HG03342 (cell line): ENCODE measurements at regions not wholly inside any gene's neighbourhood (a gene's known extent, or its start where the extent isn't known, plus 50 kb on each side); places are given as distances from the start of the nearest gene placed in this dataset.
"Not testable (repeated sequence)": the region's sequence is repeated elsewhere in the genome, so short reads cannot be mapped to it uniquely, and the experiment has no call there.

Experiments
- ATAC-seq: cut with Tn5 transposase; IDR thresholded peaks from one replicate; pipeline ENCODE4 v1.9.1; 2021; ENCODE audit warnings: mild to moderate bottlenecking, moderate library complexity; ENCODE audit not compliant: unreplicated experiment

GRCh38 chr20:63145156-63145555 is 70.8 kb downstream of the YTHDF1 start:
- no peak for ATAC-seq

- no peak for ATAC-seq
Observed at GRCh38 chr20:63142933-63143332, 73.0 kb downstream of the YTHDF1 start.

DNA sequence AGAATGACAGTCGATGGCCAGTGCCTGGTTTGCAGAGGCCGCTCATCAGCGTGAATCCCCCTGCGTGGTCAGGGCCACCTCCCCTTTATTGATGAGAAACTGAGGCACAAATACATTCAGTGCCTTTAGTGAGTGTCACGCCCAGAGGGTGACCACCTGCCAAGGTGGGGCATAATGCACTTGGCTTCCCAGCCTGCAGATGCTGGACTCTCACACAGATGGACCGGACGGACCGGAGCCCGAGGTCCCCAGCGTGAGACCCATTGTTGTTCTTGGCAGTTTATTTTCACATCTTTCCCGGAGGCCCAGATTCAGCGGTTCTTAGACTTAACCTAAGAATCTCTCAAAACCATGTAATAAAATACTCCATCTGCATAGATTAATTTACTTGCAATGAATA is 74.4 kb downstream of the YTHDF1 start:
- no peak for ATAC-seq

DNA sequence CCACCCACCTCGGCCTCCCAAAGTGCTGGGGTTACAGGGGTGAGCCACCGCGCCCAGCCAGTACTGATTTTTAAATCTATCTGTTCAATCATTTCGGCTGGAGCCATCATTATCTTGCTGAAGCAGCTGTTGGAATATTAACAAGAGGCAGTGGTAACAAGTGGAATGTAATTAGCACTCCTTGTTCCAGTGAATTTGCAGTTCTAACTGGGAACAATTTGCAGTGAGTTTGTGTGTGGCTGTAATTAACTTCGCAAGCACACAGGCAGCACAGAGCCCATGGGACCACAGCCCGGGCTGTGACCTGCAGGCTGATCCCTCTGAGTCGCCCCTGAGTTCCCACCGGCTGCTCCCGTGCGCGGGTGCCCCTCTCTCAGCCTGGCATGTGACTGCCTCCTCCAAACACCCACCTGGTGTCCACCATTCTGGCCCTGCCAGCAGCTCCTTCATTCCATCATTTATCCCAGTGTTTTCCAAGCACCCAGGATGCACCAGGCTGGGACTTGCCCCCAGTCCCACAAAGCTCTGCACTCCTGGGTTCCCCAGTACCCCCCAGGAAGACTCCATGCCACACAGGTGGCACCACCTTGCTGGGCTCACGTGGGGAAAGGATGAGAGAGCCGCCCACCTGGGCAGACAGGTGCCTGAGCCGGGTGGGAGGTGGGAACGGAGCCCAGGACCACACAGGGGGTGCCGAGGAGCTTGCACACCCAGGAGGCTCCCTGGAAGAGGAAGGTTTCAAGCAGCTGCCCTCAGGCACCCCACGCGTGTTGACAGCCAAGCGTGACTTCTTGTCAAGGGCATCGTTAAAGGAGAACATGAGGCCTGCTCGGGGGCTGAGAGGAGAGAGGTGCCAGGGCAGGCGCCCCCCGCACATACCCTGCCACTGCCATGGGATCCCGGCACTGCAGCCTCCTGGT is 75.2 kb downstream of the YTHDF1 start:
- ATAC-seq = no peak

- ATAC-seq = no peak
Observed at GRCh38 chr20:63139837-63140236, 76.1 kb downstream of the YTHDF1 start.

DNA sequence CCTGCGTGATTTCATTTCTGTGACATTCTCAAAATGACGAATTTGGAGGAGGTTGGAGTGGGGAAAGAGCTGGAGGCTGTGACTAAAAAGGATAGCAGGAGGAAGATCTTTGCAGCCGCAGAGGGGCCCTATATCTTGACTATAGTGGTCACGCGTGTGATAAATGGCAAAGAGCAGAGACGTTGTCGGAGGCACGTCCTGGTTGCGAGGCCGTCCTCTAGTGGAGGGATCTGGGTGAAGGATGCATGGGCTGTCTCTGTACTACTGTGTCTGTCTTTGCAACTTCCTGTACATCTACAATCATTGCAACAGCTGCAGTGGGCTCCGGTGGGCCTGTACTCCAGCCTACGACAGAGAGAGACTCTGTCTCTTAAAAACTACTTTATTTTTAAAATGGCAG is 76.6 kb downstream of the YTHDF1 start:
- no peak for ATAC-seq

GRCh38 chr20:63138855-63139341 is 77.0 kb downstream of the YTHDF1 start:
- no peak for ATAC-seq

DNA sequence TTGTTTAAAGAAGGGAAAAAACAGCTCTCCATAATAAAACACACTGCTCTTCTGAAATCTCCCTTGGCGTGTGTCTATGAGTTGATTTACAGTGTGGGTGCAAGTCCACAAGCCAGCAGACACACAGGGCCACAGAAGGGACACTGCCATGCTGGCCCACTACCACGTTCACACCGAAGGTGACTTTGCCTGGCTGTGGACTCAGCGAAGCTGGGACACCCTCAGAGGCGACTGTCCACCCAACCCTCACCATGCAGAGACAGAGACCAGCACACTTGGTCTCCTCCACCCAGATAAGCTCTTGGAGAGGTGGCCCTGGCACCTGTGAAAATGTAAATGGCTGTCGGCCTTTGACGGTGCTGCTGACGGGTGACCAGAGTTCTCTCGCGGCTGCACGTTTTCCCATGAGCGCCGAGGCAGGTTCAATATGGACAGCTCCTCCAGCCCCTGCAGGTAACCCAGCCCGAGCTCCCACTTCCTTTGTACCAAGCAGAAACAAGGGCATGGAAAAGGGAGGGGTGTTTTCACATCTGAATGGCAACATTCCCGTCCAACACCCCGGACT is 78.0 kb downstream of the YTHDF1 start:
- ATAC-seq = no peak

DNA sequence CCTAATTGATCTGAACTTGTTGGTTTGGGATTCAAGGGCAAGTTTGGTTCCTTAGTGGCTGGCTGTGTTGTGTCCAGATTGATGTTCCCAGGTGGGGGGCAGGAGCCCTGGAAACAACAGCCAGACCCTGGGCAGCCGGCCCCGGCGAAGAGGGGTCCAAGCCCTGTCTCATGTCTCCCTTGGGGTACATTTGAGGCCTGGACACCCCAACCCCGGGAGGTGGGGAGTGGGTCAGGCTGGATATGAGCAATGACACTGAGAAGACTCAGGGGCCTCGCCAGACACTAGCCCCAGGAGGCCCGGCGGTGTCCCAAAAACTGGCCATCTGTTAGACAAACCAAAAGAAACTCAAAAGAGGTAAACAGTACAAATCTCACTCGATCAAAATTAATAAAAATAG is 79.6 kb downstream of the YTHDF1 start:
- ATAC-seq = no peak

- ATAC-seq = no peak
Observed at GRCh38 chr20:63135411-63135810, 80.5 kb downstream of the YTHDF1 start.

DNA sequence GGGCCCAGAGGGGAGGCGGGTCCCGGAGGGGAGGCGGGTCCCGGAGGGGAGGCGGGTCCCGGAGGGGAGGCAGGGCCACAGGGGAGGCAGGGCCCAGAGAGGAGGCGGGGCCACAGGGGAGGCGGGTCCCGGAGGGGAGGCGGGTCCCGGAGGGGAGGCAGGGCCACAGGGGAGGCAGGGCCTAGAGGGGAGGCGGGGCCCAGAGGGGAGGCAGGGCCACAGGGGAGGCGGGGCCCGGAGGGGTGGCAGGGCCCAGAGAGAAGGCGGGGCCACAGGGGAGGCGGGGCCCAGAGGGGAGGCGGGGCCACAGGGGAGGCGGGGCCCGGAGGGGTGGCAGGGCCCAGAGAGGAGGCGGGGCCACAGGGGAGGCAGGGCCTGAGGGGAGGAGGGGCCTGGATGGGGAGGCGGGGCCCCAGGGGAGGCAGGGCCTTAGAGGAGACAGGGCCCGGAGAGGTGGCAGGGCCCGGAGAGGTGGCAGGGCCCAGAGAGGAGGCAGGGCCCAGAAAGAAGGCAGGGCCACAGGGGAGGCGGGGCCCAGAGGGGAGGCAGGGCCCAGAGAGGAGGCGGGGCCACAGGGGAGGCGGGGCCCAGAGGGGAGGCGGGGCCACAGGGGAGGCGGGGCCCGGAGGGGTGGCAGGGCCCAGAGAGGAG is 81.1 kb downstream of the YTHDF1 start:
- not testable (repeated sequence) for ATAC-seq

DNA sequence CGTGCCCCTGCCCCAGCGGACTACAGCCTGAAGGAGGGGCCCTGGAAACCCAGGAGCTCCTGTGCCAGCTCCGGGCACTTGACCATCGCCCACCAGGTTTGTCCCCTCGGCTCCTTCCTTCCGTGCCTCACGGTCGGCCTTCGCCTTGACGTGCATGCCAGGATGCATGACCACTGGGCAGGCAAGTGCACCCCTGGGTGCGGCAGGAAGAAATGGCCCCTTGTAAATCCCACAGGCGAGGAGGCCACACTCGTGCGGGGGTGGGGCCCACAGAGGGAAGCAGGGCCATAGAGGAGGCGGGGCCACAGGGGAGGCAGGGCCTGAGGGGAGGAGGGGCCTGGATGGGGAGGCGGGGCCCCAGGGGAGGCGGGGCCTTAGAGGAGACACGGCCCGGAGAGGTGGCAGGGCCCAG is 81.7 kb downstream of the YTHDF1 start:
- no peak for ATAC-seq

- no peak for ATAC-seq
Observed at GRCh38 chr20:63133481-63134091, 82.3 kb downstream of the YTHDF1 start.

DNA sequence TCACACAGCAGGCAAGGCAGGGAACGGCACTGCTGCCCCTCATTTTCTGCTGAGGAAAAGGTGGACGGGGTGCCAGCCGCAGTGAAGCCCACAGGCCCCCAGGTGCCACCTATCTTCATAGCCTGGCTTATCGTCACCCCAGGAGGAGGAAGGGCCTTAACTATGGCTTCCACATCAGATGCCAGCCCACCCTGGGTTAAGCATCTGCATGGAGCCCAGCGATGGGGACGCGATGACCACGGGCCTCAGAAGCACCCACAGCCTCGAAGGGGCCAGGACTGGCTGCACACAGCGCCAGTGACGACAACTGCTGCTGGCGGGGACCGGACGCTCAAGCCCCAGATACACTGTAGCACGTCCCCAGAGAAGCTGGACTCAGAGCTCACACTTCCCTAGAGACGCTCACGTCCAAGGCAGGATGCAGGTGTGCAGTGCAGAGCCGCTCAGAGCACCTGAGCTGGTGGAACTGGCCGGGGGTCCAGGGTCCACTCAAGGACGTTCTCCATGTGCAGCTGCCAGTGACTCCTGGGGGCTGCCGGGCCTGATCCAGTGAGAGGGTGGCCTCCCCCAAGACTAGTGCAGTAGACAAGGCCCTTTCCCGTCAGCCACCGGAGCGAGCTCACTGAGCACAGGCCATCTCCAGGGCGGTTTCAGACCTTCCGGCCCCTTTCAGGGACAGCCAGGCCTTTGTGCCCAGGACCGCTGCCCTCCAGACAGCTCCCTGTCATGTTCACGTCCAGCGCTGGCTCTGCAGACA is 83.0 kb downstream of the YTHDF1 start:
- no peak for ATAC-seq

DNA sequence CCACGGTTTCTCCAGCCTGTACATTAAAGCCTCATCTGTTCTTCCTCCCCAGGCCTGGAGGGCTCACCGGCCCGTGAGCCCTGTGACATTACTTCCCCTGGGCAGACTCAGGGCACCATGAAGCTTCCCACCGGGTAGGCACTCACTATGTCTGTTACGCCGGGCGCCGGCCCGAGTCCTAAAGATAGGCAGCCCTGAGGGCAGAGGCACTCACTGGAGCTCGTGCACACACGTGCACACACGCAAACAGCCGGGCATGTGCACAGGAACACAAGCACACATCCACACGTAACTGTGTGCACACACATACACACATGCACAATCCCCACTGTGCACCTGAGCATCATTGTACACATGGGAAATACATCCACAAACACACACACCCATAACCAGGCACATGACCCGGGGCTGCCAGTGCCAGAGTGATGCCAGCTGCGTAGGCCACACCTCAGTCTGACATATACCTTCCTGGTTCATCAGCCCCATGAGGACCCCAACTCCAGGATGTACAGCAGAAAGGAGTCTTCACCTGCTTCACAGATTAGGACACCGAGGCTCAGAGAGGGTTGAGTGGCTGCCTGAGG is 83.7 kb downstream of the YTHDF1 start:
- ATAC-seq = no peak

GRCh38 chr20:63130658-63131577 is 85.0 kb downstream of the YTHDF1 start:
- ATAC-seq = no peak

DNA sequence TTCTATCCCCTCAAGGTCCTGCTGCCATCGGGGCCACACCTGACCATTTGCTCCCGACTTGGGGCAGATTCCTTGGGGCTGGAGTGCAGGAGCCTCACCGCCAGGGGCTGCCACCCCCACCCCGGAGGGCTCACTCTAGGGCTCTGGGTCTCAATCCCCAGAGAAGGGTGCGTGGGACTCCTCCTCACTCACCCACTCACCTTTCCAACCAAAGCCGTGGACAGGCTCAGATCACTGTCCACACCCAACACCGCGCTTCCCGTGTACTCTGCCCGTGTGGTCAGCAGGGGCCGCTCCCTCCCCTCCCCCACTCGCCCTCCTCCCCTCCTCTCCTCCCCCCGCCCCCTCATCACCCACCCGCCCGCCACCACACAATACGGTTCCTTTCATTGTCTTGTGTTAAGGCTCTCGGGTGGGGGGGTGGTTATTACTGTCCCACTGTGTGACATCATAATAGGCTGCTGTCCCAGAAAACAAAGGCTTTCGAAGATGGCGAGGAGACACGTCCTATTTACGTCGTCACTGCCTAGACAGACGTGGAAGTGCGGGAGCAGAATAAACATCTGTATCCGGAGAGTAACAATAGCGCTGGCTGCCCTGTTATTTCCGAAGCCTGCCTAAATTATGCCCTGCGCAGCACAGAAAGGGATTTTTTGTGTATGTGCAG is 85.8 kb downstream of the YTHDF1 start:
- no peak for ATAC-seq

DNA sequence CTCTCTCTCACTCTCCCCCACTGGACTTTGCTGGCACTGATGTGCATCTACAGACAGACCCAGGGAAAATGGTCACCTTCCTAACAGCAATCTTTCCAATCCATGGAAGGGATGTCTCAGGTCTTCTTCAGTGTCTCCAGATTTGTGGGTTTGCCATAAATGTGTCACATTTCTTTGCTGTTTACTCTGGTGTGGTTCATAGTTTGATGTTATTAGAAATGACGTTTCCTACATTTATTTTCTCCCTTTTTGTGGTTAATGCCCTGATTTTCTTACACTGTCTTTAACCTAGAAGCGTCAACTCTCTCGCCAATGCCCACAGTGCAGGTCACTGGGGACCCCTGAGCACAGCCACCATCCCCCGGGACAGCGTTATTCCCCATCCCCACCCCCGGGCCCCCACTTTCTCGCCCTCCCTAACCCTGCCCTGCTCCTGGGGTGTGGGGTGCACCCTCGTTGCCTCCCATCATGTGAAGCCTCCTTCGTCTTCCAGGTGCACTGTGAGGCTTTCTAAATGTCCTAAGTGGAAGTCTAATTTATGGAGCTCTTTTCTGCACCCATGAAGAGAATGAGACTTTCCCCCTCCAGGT is 86.5 kb downstream of the YTHDF1 start:
- no peak for ATAC-seq
